ENCODE measurements at regions not wholly inside any gene's neighbourhood (a gene's known extent, or its start where the extent isn't known, plus 50 kb on each side); places are given as distances from the start of the nearest gene placed in this dataset.

- TF ChIP-seq CTCF (IDR thresholded peaks at IDR 0.05): no peak
- no peak for TF ChIP-seq EP300 (IDR thresholded peaks at IDR 0.05)
- TF ChIP-seq POLR2AphosphoS5 (IDR thresholded peaks at IDR 0.05): no peak
- TF ChIP-seq POLR2A (IDR thresholded peaks at IDR 0.05): no peak
Measured at GRCh38 chr21:16870103-16870502, 642.7 kb upstream of the CXADR start.

All from suprapubic skin (tissue), 4 donors.